Heart left ventricle (tissue), 13 donors: ENCODE measurements at regions not wholly inside any gene's neighbourhood (a gene's known extent, or its start where the extent isn't known, plus 50 kb on each side); places are given as distances from the start of the nearest gene placed in this dataset.

Source experiments
- POLR2A ChIP-seq, 2 donors: fragments of 450-650 bp; IDR thresholded peaks; one replicate each; pipeline ENCODE4 v1.6.1; 2017; ENCODE audit warnings: antibody characterized with exemption in 2 of 2, mild to moderate bottlenecking in 2 of 2, moderate library complexity in 2 of 2
- TF ChIP-seq, protein P1 (sequence below), 12 donors: fragments of 200-600 bp; sonication (generic) in 4 of 12; IDR thresholded peaks; one replicate each; pipeline versions ENCODE4 v1.5.0 to v1.8.0; 2018 to 2022; ENCODE audit warnings: antibody characterized with exemption in 12 of 12, mild to moderate bottlenecking in 5 of 12
- donor health status: ischemic (EF 13 %, LVEDD 7.1; RV severe dilation, severe dysfunction).
- donor health status: DM: no; HTN: yes; CAD: no.
- donor health status: DM: no; HTN: no; CAD: no.
- donor health status: ischemic (EF 25% LVEDD 6.9; RV normal size, moderate dysfunction).
- donor health status: ischemic (EF 25% LVEDD 5.7; RV mildly dilated, moderate dysfunction).
- donor health status: ischemic (EF 35%, LVEDD 5.7; RV mildly dilated, moderate dysfunction).
- donor health status: nonischemic (EF 11% LVEDD 7.7; RV severe dilation, severe dysfunction).
- donor health status: DM: yes; HTN: yes; CAD: no.
- donor health status: PGD.
- donor health status: ischemic (EF 29% LVEDD 5.4; RV normal size, mild dysfunction).
- donor health status: nonischemic (EF 23%, LVEDD 6.1; RV moderate dilation, normal function).

DNA sequence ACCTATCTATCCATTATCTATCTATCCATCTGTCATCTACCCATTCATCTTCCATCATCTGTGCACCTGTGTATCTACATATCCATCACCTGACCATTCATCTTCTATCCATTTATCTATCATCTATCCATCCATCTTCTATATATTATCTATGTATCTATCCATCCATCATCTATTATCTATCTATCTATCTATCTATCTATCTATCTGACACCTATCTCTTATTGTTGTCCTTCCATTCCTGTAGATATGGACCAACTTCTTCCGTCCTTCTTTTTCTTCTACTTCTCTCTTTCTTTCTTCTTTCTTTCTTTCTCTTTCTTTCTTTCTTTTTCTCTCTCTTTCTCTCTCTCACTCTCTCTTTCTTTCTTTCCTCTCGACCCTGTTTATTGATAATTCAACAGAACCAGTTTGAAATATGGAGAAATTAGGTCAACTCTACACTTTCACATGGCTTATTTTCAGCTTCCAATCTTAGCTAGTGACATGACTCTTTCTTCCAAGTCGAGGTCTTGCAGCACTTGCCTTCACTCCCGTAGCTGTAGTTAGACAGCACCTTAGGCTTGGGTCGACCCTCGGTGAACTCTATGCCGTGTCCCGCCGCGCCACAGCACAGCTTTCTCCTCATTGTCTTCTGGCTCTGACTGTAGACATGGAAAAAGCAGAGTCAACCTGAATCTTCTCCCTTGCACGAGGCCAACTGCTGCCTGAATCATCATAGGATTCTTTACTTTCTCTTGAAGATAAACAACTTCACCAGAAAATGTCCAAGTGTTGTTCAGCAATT lies 110.4 kb upstream of the EXOC2 start:
- TF ChIP-seq, protein P1, sequence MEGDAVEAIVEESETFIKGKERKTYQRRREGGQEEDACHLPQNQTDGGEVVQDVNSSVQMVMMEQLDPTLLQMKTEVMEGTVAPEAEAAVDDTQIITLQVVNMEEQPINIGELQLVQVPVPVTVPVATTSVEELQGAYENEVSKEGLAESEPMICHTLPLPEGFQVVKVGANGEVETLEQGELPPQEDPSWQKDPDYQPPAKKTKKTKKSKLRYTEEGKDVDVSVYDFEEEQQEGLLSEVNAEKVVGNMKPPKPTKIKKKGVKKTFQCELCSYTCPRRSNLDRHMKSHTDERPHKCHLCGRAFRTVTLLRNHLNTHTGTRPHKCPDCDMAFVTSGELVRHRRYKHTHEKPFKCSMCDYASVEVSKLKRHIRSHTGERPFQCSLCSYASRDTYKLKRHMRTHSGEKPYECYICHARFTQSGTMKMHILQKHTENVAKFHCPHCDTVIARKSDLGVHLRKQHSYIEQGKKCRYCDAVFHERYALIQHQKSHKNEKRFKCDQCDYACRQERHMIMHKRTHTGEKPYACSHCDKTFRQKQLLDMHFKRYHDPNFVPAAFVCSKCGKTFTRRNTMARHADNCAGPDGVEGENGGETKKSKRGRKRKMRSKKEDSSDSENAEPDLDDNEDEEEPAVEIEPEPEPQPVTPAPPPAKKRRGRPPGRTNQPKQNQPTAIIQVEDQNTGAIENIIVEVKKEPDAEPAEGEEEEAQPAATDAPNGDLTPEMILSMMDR (IDR thresholded peaks at IDR 0.05), result no peak
- no peak for TF ChIP-seq POLR2A (IDR thresholded peaks at IDR 0.05)
